Skin of body (tissue), 1 donor: ENCODE measurements at regions not wholly inside any gene's neighbourhood (a gene's known extent, or its start where the extent isn't known, plus 50 kb on each side); places are given as distances from the start of the nearest gene placed in this dataset.
"Not testable (repeated sequence)": the region's sequence is repeated elsewhere in the genome, so short reads cannot be mapped to it uniquely, and the experiment has no call there.

ENCODE experiments used
- DNase-seq: peaks from one replicate; lab custom pipeline; 2025; lab: John Stamatoyannopoulos, UW

- peak; percentile 42 for DNase-seq
Observed at GRCh38 chr22:40094485-40094884, 83.2 kb upstream of the TNRC6B start.

GRCh38 chr22:40099887-40100286, 77.8 kb upstream of the TNRC6B start:
- DNase-seq, result not testable (repeated sequence)

- DNase-seq, result no peak
Observed at GRCh38 chr22:40105755-40106154, 72.0 kb upstream of the TNRC6B start.

GRCh38 chr22:40107244-40107643, 70.5 kb upstream of the TNRC6B start:
- no peak for DNase-seq

- DNase-seq, result peak; percentile 72
Observed at GRCh38 chr22:40107851-40108378, 69.8 kb upstream of the TNRC6B start.

- DNase-seq, result peak; percentile 3
Observed at GRCh38 chr22:40108396-40108795, 69.3 kb upstream of the TNRC6B start.

GRCh38 chr22:40108926-40109325, 68.8 kb upstream of the TNRC6B start:
- not testable (repeated sequence) for DNase-seq

- no peak for DNase-seq
Observed at GRCh38 chr22:40111451-40111850, 66.3 kb upstream of the TNRC6B start.

GRCh38 chr22:40112595-40112994, 65.1 kb upstream of the TNRC6B start:
- DNase-seq, result no peak

- DNase-seq, result no peak
Observed at GRCh38 chr22:40113696-40114095, 64.0 kb upstream of the TNRC6B start.

GRCh38 chr22:40114411-40114810, 63.3 kb upstream of the TNRC6B start:
- no peak for DNase-seq

- no peak for DNase-seq
Observed at GRCh38 chr22:40116496-40117200, 61.1 kb upstream of the TNRC6B start.

- no peak for DNase-seq
Observed at GRCh38 chr22:40118979-40119378, 58.7 kb upstream of the TNRC6B start.

- no peak for DNase-seq
Observed at GRCh38 chr22:40120848-40121247, 56.9 kb upstream of the TNRC6B start.

- no peak for DNase-seq
Observed at GRCh38 chr22:40121461-40121860, 56.3 kb upstream of the TNRC6B start.

GRCh38 chr22:40122792-40123191, 54.9 kb upstream of the TNRC6B start:
- DNase-seq, result no peak

GRCh38 chr22:40123387-40123786, 54.3 kb upstream of the TNRC6B start:
- no peak for DNase-seq
